SH-SY5Y (cell line): ENCODE measurements at regions not wholly inside any gene's neighbourhood (a gene's known extent, or its start where the extent isn't known, plus 50 kb on each side); places are given as distances from the start of the nearest gene placed in this dataset.

Experiments
- GATA2 ChIP-seq: IDR thresholded peaks from 2 replicates; pipeline ENCODE4 v1.6.1; 2011; ENCODE audit warnings: mild to moderate bottlenecking, low read depth, low read length
- GATA3 ChIP-seq: IDR thresholded peaks from 2 replicates; pipeline ENCODE4 v1.6.1; 2011; ENCODE audit warnings: low read depth, mild to moderate bottlenecking, low read length, moderate library complexity

DNA sequence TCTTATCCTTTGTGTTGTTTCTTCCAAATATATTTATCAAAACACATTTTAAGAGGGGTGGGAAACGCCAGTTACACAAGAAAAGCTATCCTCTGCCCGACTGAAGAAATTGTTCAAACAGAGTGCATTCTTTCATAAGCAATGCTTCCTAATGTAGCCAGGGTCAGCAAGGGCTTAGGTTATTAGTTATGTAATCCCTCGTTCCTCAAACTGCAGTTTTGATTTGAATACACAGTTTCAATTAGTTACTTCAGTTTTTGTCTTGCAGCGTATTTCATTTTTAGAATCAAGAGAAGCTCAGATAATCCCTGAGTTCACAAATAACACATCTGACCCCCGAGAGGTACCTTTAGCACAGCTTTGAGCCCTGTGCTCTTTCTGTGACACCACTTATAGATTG, 141.7 kb upstream of the NRIP1 start:
- TF ChIP-seq GATA2 (no peak), GATA3 (no peak)
